ENCODE measurements at regions not wholly inside any gene's neighbourhood (a gene's known extent, or its start where the extent isn't known, plus 50 kb on each side); places are given as distances from the start of the nearest gene placed in this dataset.

GRCh38 chr11:42543844-42544419 lies 767.9 kb upstream of the API5 start:
- TF ChIP-seq POLR2A (IDR thresholded peaks at IDR 0.05) = no peak
- TF ChIP-seq, protein P1, sequence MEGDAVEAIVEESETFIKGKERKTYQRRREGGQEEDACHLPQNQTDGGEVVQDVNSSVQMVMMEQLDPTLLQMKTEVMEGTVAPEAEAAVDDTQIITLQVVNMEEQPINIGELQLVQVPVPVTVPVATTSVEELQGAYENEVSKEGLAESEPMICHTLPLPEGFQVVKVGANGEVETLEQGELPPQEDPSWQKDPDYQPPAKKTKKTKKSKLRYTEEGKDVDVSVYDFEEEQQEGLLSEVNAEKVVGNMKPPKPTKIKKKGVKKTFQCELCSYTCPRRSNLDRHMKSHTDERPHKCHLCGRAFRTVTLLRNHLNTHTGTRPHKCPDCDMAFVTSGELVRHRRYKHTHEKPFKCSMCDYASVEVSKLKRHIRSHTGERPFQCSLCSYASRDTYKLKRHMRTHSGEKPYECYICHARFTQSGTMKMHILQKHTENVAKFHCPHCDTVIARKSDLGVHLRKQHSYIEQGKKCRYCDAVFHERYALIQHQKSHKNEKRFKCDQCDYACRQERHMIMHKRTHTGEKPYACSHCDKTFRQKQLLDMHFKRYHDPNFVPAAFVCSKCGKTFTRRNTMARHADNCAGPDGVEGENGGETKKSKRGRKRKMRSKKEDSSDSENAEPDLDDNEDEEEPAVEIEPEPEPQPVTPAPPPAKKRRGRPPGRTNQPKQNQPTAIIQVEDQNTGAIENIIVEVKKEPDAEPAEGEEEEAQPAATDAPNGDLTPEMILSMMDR (IDR thresholded peaks at IDR 0.05) = no peak

All from Peyer's patch (tissue), 4 donors.